ENCODE measurements at regions not wholly inside any gene's neighbourhood (a gene's known extent, or its start where the extent isn't known, plus 50 kb on each side); places are given as distances from the start of the nearest gene placed in this dataset.

- TF ChIP-seq POLR2AphosphoS5 (IDR thresholded peaks at IDR 0.05) (no peak), CTCF (IDR thresholded peaks at IDR 0.05) (no peak), POLR2A (IDR thresholded peaks at IDR 0.05) (no peak), EP300 (IDR thresholded peaks at IDR 0.05) (no peak)
Observed at GRCh38 chr13:37481885-37482227, 116.7 kb downstream of the POSTN start.
